Breast epithelium (tissue), 3 donors: ENCODE measurements at regions not wholly inside any gene's neighbourhood (a gene's known extent, or its start where the extent isn't known, plus 50 kb on each side); places are given as distances from the start of the nearest gene placed in this dataset.

Experiments
- POLR2A ChIP-seq: fragments of 450-650 bp; IDR thresholded peaks from one replicate; pipeline ENCODE4 v1.6.1; 2016; ENCODE audit warnings: antibody characterized with exemption, mild to moderate bottlenecking, moderate library complexity
- POLR2AphosphoS5 ChIP-seq, 3 donors: sonication (generic); formaldehyde crosslinking; IDR thresholded peaks; one replicate each; pipeline ENCODE4 v1.6.1; 2017; ENCODE audit warnings: antibody characterized with exemption in 3 of 3
- TF ChIP-seq, protein P1 (sequence below), 3 donors: fragments of 450-650 bp; IDR thresholded peaks; one replicate each; pipeline ENCODE4 v1.5.1; 2016 to 2017; ENCODE audit warnings: antibody characterized with exemption in 3 of 3, mild to moderate bottlenecking in 3 of 3, moderate library complexity in 3 of 3

DNA sequence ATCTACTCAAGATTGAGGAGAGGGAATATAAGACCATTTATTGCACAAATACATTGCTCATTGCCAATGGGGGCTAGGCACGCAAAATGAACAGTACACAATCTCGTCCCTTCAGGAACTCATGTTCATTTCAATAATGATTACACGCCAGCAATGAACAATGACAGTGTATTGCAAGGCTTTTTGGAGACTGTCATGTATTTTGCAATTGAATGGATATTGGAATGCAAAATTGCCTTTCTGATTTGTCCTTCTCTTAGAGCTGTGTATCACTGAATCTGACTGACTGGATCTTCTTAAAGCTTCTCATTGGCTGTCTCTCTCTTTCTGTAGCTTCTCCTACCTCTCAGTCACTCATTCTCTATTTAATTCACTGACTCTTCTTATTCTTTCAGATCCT lies 400.2 kb upstream of the DCN start:
- TF ChIP-seq POLR2A, result no peak
- TF ChIP-seq, protein P1, sequence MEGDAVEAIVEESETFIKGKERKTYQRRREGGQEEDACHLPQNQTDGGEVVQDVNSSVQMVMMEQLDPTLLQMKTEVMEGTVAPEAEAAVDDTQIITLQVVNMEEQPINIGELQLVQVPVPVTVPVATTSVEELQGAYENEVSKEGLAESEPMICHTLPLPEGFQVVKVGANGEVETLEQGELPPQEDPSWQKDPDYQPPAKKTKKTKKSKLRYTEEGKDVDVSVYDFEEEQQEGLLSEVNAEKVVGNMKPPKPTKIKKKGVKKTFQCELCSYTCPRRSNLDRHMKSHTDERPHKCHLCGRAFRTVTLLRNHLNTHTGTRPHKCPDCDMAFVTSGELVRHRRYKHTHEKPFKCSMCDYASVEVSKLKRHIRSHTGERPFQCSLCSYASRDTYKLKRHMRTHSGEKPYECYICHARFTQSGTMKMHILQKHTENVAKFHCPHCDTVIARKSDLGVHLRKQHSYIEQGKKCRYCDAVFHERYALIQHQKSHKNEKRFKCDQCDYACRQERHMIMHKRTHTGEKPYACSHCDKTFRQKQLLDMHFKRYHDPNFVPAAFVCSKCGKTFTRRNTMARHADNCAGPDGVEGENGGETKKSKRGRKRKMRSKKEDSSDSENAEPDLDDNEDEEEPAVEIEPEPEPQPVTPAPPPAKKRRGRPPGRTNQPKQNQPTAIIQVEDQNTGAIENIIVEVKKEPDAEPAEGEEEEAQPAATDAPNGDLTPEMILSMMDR (IDR thresholded peaks at IDR 0.05), result no peak
- TF ChIP-seq POLR2AphosphoS5 (IDR thresholded peaks at IDR 0.05), result no peak
